Caco-2 (cell line): ENCODE measurements at regions not wholly inside any gene's neighbourhood (a gene's known extent, or its start where the extent isn't known, plus 50 kb on each side); places are given as distances from the start of the nearest gene placed in this dataset.

Experiments
- BruUV-seq: library from RNA; stranded (reverse); fragments of 400-500 nt; replicated peaks from 2 replicates; lab custom pipeline; 2021; lab: Mats Ljungman, UMichigan
- CTCF ChIA-PET: fragments of 300-600 bp; sonication (Branson Sonifier 250); formaldehyde crosslinking; loops from one replicate; lab custom pipeline; 2022; ENCODE audit warnings: antibody characterized with exemption; lab: Charles Lee
- POLR2A ChIA-PET: fragments of 300-600 bp; sonication (Branson Sonifier 250); formaldehyde crosslinking; loops from one replicate; lab custom pipeline; 2022; ENCODE audit warnings: antibody characterized with exemption; lab: Charles Lee
- DNase-seq, 2 experiments: peaks; one replicate each; pipeline versions ENCODE4 v3.0.0 to v3.0.0-alpha.2; 2020 to 2022
- H3K27me3 ChIP-seq: replicated peaks from 2 replicates; pipeline ENCODE4 v1.6.0; 2011; ENCODE audit warnings: low read length; ENCODE audit not compliant: control insufficient read depth, insufficient read depth
- H3K36me3 ChIP-seq: 2 replicates; pipeline ENCODE4 v1.5.1; 2011; ENCODE audit warnings: low read length; ENCODE audit not compliant: control insufficient read depth, insufficient read depth
- H3K4me1 ChIP-seq: fragments of 250-450 bp; sonication (Bioruptor Pico); 2 replicates; pipeline ENCODE4 v1.5.1; 2020; ENCODE audit warnings: mild to moderate bottlenecking
- H3K4me3 ChIP-seq: 2 replicates; pipeline ENCODE4 v1.5.1; 2011; ENCODE audit warnings: low read depth, mild to moderate bottlenecking, control low read depth, low read length
- H3K9me3 ChIP-seq: fragments of 250-450 bp; sonication (Bioruptor Pico); 2 replicates; pipeline ENCODE4 v1.5.1; 2020; ENCODE audit warnings: mild to moderate bottlenecking, moderate library complexity
- H3K27ac Mint-ChIP-seq: one replicate; pipeline ENCODE4 v1.8.0; 2022; ENCODE audit warnings: mixed read lengths; ENCODE audit not compliant: unreplicated experiment
- H3K27me3 Mint-ChIP-seq: one replicate; pipeline ENCODE4 v1.8.0; 2022; ENCODE audit warnings: mixed read lengths; ENCODE audit not compliant: insufficient read depth, unreplicated experiment
- H3K36me3 Mint-ChIP-seq: one replicate; pipeline ENCODE4 v1.8.0; 2022; ENCODE audit warnings: mild to moderate bottlenecking, mixed read lengths; ENCODE audit not compliant: insufficient read depth, unreplicated experiment
- H3K4me1 Mint-ChIP-seq: one replicate; pipeline ENCODE4 v1.8.0; 2022; ENCODE audit warnings: low read depth, mixed read lengths; ENCODE audit not compliant: unreplicated experiment
- H3K4me3 Mint-ChIP-seq: one replicate; pipeline ENCODE4 v1.8.0; 2022; ENCODE audit warnings: mild to moderate bottlenecking, moderate library complexity, mixed read lengths; ENCODE audit not compliant: unreplicated experiment
- H3K9me3 Mint-ChIP-seq: one replicate; pipeline ENCODE4 v1.8.0; 2022; ENCODE audit warnings: mixed read lengths; ENCODE audit not compliant: unreplicated experiment
- intact Hi-C: fragments of 100-400 bp; cut with micrococcal nuclease; formaldehyde crosslinking; loops from one replicate; pipeline ENCODE4 v1.10.0; 2022; ENCODE audit not compliant: unreplicated experiment
- TF ChIP-seq, protein P1 (sequence below), 2 experiments: fragments of 200-600 bp in 1 of 2; IDR thresholded peaks; 1 replicate in 1 of 2; 2 replicates in 1 of 2; pipeline versions ENCODE4 v1.5.1 to v1.8.0; 2011 to 2022; ENCODE audit warnings: antibody characterized with exemption in 1 of 2, control low read depth in 1 of 2, inconsistent platforms in 1 of 2, low read depth in 1 of 2, low read length in 1 of 2, mild to moderate bottlenecking in 1 of 2, moderate library complexity in 1 of 2; ENCODE audit not compliant: insufficient read depth in 1 of 2, severe bottlenecking in 1 of 2, unreplicated experiment in 1 of 2

- H3K27ac Mint-ChIP-seq: no peak overlapping the region
- BruUV-seq: no TSS peak
- intact Hi-C loops: no loop called here
These were observed 512.3 kb upstream of the EPHA5 start for GRCh38 chr4:66182636-66183035.

GRCh38 chr4:66178906-66179305 lies 508.6 kb upstream of the EPHA5 start:
- H3K4me1 ChIP-seq: no peaks in the 10 kb centered on the region
- H3K27me3 ChIP-seq: no peaks in the 10 kb centered on the region
- ChIA-PET CTCF (no interaction called here), POLR2A (no interaction called here)
- Mint-ChIP-seq H3K27me3 (no peaks in the 10 kb centered on the region), H3K27ac (no peak overlapping the region), H3K4me3 (no peak overlapping the region), H3K9me3 (no peaks in the 10 kb centered on the region), H3K4me1 (no peaks in the 10 kb centered on the region), H3K36me3 (no peaks in the 10 kb centered on the region)
- no peaks in the 10 kb centered on the region for H3K9me3 ChIP-seq
- TF ChIP-seq, protein P1, sequence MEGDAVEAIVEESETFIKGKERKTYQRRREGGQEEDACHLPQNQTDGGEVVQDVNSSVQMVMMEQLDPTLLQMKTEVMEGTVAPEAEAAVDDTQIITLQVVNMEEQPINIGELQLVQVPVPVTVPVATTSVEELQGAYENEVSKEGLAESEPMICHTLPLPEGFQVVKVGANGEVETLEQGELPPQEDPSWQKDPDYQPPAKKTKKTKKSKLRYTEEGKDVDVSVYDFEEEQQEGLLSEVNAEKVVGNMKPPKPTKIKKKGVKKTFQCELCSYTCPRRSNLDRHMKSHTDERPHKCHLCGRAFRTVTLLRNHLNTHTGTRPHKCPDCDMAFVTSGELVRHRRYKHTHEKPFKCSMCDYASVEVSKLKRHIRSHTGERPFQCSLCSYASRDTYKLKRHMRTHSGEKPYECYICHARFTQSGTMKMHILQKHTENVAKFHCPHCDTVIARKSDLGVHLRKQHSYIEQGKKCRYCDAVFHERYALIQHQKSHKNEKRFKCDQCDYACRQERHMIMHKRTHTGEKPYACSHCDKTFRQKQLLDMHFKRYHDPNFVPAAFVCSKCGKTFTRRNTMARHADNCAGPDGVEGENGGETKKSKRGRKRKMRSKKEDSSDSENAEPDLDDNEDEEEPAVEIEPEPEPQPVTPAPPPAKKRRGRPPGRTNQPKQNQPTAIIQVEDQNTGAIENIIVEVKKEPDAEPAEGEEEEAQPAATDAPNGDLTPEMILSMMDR (IDR thresholded peaks at IDR 0.05; ENCODE audit: insufficient read depth in 1 of 2, low read depth in 1 of 2, low read length in 1 of 2, severe bottlenecking in 1 of 2, unreplicated experiment in 1 of 2): no peak
- no peak for DNase-seq
- BruUV-seq: no TSS peak
- no peak overlapping the region for H3K4me3 ChIP-seq
- no peaks in the 10 kb centered on the region for H3K36me3 ChIP-seq
- intact Hi-C loops: no loop called here

More at GRCh38 chr4:66182636-66183035, 512.3 kb upstream of the EPHA5 start:
- CTCF ChIA-PET: no interaction called here
- Histone ChIP-seq H3K4me3 (no peak overlapping the region), H3K36me3 (no peaks in the 10 kb centered on the region), H3K9me3 (no peaks in the 10 kb centered on the region), H3K27me3 (no peaks in the 10 kb centered on the region), H3K4me1 (no peaks in the 10 kb centered on the region)
- POLR2A ChIA-PET: no interaction called here
- Mint-ChIP-seq H3K4me1 (no peaks in the 10 kb centered on the region), H3K4me3 (no peak overlapping the region), H3K9me3 (no peaks in the 10 kb centered on the region), H3K36me3 (no peaks in the 10 kb centered on the region), H3K27me3 (no peaks in the 10 kb centered on the region)
- DNase-seq: no peak
- TF ChIP-seq, protein P1 (IDR thresholded peaks at IDR 0.05; ENCODE audit: insufficient read depth in 1 of 2, low read depth in 1 of 2, low read length in 1 of 2, severe bottlenecking in 1 of 2, unreplicated experiment in 1 of 2): no peak

- Histone ChIP-seq H3K36me3 (no peaks in the 10 kb centered on the region), H3K9me3 (no peaks in the 10 kb centered on the region), H3K4me3 (no peak overlapping the region), H3K4me1 (no peaks in the 10 kb centered on the region), H3K27me3 (no peaks in the 10 kb centered on the region)
- H3K9me3 Mint-ChIP-seq: peaks cover 12% of the 10 kb centered on the region
- H3K36me3 Mint-ChIP-seq: no peaks in the 10 kb centered on the region
- ChIA-PET POLR2A (no interaction called here), CTCF (no interaction called here)
- peak in 1 of 2 experiments; percentile 4 for DNase-seq
- H3K4me1 Mint-ChIP-seq: no peaks in the 10 kb centered on the region
- no peaks in the 10 kb centered on the region for H3K27me3 Mint-ChIP-seq
- intact Hi-C loops: loop anchor here (10.0 kb wide), 1 partner anchor 585 kb away; no protein-coding TSS in a partner anchor
- no peak overlapping the region for H3K27ac Mint-ChIP-seq
- TF ChIP-seq, protein P1 (IDR thresholded peaks at IDR 0.05; ENCODE audit: insufficient read depth in 1 of 2, low read depth in 1 of 2, low read length in 1 of 2, severe bottlenecking in 1 of 2, unreplicated experiment in 1 of 2): no peak
- BruUV-seq: no TSS peak
- no peak overlapping the region for H3K4me3 Mint-ChIP-seq
These were observed 499.1 kb upstream of the EPHA5 start for GRCh38 chr4:66169341-66169740.
